ENCODE measurements at regions not wholly inside any gene's neighbourhood (a gene's known extent, or its start where the extent isn't known, plus 50 kb on each side); places are given as distances from the start of the nearest gene placed in this dataset.

GRCh38 chr13:21980049-21980448 is 309.2 kb downstream of the FGF9 start:
- DNase-seq (ENCODE audit: insufficient read length, low spot score) (no peak), FAIRE-seq (no peak)
- no peak for TF ChIP-seq POLR2A (IDR thresholded peaks at IDR 0.05; ENCODE audit: low read depth, low read length)

GRCh38 chr13:21984156-21984555 is 313.3 kb downstream of the FGF9 start:
- no peak for DNase-seq (ENCODE audit: insufficient read length, low spot score)
- FAIRE-seq = no peak

GRCh38 chr13:21986602-21987001 is 315.7 kb downstream of the FGF9 start:
- DNase-seq (ENCODE audit: insufficient read length, low spot score) = no peak
- no peak for TF ChIP-seq POLR2A (IDR thresholded peaks at IDR 0.05; ENCODE audit: low read depth, low read length)
- FAIRE-seq = no peak

More at GRCh38 chr13:21984156-21984555, 313.3 kb downstream of the FGF9 start:
- no peak for TF ChIP-seq POLR2A (IDR thresholded peaks at IDR 0.05; ENCODE audit: low read depth, low read length)

DNA sequence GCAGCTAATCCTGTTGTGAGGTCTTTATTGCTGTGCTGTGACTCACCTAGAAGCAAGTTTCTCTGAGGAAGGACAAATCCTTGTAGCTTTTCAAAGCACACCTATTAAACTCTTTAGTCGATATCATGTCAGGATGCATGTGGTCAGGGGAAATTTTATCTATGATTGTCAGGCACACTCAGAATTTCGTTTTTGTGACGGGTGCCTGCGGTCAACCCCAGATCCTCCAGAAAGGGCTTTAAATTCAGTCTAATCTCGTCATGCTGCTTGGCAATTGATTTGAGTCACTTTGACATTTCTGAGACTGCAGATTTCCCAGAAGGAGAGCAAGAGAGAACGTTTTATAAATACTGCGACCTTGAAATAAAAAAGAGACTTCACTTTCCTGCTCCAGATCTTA is 316.9 kb downstream of the FGF9 start:
- FAIRE-seq = no peak
- DNase-seq (ENCODE audit: insufficient read length, low spot score) = no peak
- TF ChIP-seq POLR2A (IDR thresholded peaks at IDR 0.05; ENCODE audit: low read depth, low read length) = no peak

DNA sequence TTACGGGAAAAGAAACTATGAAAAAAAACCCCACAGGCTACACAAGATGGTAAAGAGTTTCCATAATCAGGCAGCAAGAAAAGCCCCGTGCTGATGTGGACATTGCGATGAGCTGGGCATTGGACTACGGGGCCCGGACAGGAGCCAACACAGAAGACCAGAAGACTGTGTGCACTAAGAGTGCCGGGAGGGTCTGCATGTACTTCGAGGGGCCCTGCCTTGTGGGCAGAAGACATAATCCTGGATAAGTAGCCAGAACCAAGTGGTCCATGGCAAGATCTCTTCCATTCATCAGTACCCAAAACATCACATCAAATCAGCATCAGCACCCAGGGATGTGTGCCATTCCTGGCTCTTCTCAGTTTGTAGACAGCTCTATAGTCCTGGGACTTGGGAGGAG is 317.8 kb downstream of the FGF9 start:
- DNase-seq (ENCODE audit: insufficient read length, low spot score) (no peak), FAIRE-seq (no peak)
- no peak for TF ChIP-seq POLR2A (IDR thresholded peaks at IDR 0.05; ENCODE audit: low read depth, low read length)

- no peak for TF ChIP-seq POLR2A (IDR thresholded peaks at IDR 0.05; ENCODE audit: low read depth, low read length)
- FAIRE-seq = no peak
- no peak for DNase-seq (ENCODE audit: insufficient read length, low spot score)
Measured at GRCh38 chr13:21996049-21996448, 325.2 kb downstream of the FGF9 start.

GRCh38 chr13:21997726-21998125 is 326.9 kb downstream of the FGF9 start:
- no peak for TF ChIP-seq POLR2A (IDR thresholded peaks at IDR 0.05; ENCODE audit: low read depth, low read length)
- DNase-seq (ENCODE audit: insufficient read length, low spot score) = no peak
- no peak for FAIRE-seq

DNA sequence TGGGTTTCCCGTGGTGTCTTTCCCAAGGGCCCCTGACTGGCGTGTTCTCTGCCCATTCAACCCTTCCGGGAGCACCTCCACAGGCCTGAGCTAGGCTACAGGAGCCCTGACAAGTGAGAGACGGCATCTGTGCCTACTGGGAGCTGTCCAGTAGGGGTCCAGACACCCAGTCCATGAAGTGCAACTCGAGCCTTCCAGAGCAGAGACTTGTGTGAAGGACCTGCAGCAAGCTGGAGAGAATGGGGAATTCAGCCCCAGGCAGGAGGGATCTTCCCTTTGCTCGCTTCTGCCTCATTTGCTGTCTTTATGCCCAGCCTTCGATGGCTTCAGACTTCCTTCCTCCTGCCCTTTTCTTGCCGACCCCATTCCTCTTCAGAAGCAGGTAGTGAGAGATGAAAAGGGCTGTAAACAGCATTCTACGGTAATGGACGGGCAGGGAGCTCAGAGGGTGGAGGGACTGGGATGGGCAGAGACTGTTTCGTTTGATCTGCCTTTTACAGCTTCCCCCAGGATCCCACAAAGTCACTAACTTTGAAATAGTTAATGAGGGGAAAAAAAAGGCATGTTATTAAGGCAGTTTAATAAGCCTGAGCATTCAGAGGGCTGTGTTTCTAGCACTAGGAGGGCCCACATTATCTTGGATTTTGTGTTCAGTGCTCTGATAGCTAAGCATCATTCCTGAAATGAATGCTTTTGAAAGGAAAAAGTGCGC is 327.6 kb downstream of the FGF9 start:
- TF ChIP-seq POLR2A (IDR thresholded peaks at IDR 0.05; ENCODE audit: low read depth, low read length) = no peak
- no peak for FAIRE-seq
- DNase-seq (ENCODE audit: insufficient read length, low spot score) = no peak

DNA sequence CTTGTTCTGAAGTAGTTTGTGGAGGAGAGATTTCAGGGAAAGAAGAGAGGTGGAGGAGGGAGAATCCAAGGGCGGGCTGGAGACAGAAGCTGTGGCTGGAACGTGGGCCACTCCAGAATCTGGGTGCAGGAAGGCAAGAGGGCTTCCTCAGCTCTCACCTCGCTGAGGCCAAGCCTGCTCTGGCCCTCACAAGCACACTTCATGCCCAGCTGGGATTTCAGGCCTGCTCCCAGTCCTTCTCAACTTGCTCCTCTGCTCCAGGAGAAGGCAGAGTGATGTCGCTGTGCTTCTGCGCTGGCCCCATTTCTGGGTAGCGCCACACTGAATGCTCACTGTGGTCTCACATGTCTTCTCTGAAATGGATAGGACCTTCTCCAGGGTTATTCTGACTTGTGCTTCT is 328.8 kb downstream of the FGF9 start:
- no peak for DNase-seq (ENCODE audit: insufficient read length, low spot score)
- TF ChIP-seq POLR2A (IDR thresholded peaks at IDR 0.05; ENCODE audit: low read depth, low read length) = no peak
- FAIRE-seq = no peak

- FAIRE-seq = no peak
Measured at GRCh38 chr13:22000191-22000590, 329.3 kb downstream of the FGF9 start.

GRCh38 chr13:22001336-22001735 is 330.5 kb downstream of the FGF9 start:
- no peak for TF ChIP-seq POLR2A (IDR thresholded peaks at IDR 0.05; ENCODE audit: low read depth, low read length)
- FAIRE-seq = no peak
- no peak for DNase-seq (ENCODE audit: insufficient read length, low spot score)

More at GRCh38 chr13:22000191-22000590, 329.3 kb downstream of the FGF9 start:
- no peak for DNase-seq (ENCODE audit: insufficient read length, low spot score)
- TF ChIP-seq POLR2A (IDR thresholded peaks at IDR 0.05; ENCODE audit: low read depth, low read length) = no peak

GRCh38 chr13:22002893-22003292 is 332.0 kb downstream of the FGF9 start:
- no peak for FAIRE-seq
- DNase-seq (ENCODE audit: insufficient read length, low spot score) = no peak
- TF ChIP-seq POLR2A (IDR thresholded peaks at IDR 0.05; ENCODE audit: low read depth, low read length) = no peak

GRCh38 chr13:22009500-22009899 is 338.6 kb downstream of the FGF9 start:
- DNase-seq (ENCODE audit: insufficient read length, low spot score) (no peak), FAIRE-seq (no peak)
- TF ChIP-seq POLR2A (IDR thresholded peaks at IDR 0.05; ENCODE audit: low read depth, low read length) = no peak

DNA sequence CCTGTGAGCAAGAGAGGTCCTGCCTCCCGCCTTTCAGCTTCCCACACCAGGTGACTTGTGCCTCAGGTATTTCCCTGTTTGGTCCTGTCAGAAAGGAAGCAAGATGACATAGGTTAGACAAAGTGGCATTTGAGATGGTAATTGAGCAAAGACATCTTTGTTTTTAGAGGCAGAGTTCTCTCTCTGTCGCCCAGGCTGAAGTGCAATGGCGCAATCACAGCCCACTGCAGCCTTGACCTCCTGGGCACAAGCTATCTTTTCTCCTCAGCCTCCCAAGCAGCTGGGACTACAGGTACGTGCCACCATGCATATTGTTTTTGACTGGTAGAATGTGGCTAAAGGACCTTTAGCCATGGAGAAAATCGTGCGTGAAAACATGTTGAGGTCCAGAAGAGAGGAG is 339.1 kb downstream of the FGF9 start:
- TF ChIP-seq POLR2A (IDR thresholded peaks at IDR 0.05; ENCODE audit: low read depth, low read length) = no peak
- DNase-seq (ENCODE audit: insufficient read length, low spot score) = no peak
- no peak for FAIRE-seq

DNA sequence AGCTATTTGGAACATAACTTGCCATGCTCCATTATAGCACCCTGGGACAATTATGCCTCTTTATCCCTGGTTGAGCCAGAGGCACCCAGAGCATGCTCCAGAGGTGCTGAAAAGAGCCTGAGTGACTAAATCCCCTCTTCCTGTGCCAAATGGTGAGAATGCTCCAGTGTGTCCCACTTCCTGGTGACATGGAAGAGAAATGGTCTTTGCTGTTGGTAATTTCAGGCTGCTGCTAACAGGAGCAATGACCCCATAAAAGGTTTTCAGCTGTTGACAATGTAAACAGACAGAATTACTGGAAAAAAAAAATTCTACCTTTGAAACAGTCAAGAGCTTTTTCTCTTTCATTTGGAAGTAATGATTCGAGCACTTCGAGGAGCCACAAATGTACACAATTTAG is 341.8 kb downstream of the FGF9 start:
- DNase-seq (ENCODE audit: insufficient read length, low spot score) = no peak
- no peak for TF ChIP-seq POLR2A (IDR thresholded peaks at IDR 0.05; ENCODE audit: low read depth, low read length)

DNA sequence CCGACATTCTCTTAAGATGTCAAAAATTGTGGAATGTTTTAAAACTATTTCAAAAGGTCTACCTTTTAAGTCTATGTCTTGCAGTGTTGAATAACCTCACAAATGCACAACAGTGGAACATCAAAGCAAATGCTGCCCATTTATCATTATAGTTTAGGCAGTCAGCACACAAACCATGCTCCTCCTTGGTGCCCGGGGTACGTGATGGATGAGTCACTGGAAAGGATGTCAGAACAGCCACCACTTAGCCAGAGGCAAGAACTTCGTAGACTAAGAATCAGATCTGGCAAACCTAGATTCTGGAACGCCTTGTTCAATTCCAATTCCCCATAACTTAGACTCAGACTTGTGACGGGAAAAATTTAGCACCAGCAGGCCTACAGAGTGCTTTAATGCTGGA is 343.6 kb downstream of the FGF9 start:
- no peak for DNase-seq (ENCODE audit: insufficient read length, low spot score)
- TF ChIP-seq POLR2A (IDR thresholded peaks at IDR 0.05; ENCODE audit: low read depth, low read length) = no peak
- no peak for FAIRE-seq

More for the DNA sequence above, 341.8 kb downstream of the FGF9 start:
- no peak for FAIRE-seq
